ENCODE measurements at regions not wholly inside any gene's neighbourhood (a gene's known extent, or its start where the extent isn't known, plus 50 kb on each side); places are given as distances from the start of the nearest gene placed in this dataset.

DNA sequence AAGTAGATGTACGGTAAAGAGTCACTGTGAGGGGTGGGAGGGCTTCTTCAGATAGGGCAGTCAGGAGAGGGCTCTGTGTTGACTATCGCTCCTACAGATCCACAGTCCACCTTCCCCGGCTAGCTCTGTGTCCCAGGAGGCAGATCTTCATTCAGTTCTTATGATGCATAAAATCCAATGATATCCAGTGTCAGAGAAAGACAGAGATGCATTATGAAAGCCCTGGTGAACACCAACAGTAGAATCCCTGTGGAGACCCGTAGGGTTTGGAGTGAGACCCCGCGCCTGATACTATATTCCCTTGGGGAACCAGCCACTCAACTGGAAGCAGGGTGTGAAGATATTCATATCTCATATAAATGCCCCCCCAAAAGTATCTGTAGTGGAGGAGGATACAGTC, 119.8 kb upstream of the SLCO3A1 start:
- Histone ChIP-seq H3K27me3 (ENCODE audit: control insufficient read depth in 1 of 2, insufficient read depth in 2 of 2, low read length in 2 of 2) (peaks cover 0 to 15% of the 10 kb centered on the region in 2 experiments; a peak in 1 of 5 replicates), H2AFZ (ENCODE audit: low read length) (no peak overlapping the region), H3K9ac (ENCODE audit: insufficient read depth, low read depth, low read length) (no peak overlapping the region), H3K9me3 (ENCODE audit: low read length) (no peaks in the 10 kb centered on the region), H4K20me1 (ENCODE audit: insufficient read depth, low read length) (no peaks in the 10 kb centered on the region), H3K4me3 (replicated peaks in 1 of 3; ENCODE audit: insufficient read depth in 1 of 3, low read depth in 2 of 3, low read length in 3 of 3) (no peak overlapping the region), H3K79me2 (ENCODE audit: insufficient read depth, low read length) (no peaks in the 10 kb centered on the region), H3K36me3 (replicated peaks in 1 of 2; ENCODE audit: control insufficient read depth in 1 of 2, insufficient read depth in 2 of 2, low read length in 2 of 2) (no peaks in the 10 kb centered on the region), H3K4me1 (ENCODE audit: insufficient read depth, low read length) (no peaks in the 10 kb centered on the region), H3K4me2 (ENCODE audit: low read depth, low read length) (no peak overlapping the region), H3K27ac (ENCODE audit: extremely low read length, insufficient read depth, low read length) (no peak overlapping the region)
- ChIA-PET CTCF (ENCODE audit: low intra/inter-chr PET ratio, low total read pairs) (no interaction called here), POLR2A (no interaction called here)
- intact Hi-C loops (cut with micrococcal nuclease; ENCODE audit: unreplicated experiment) (no loop called here), in situ Hi-C loops (cut with HindIII; ENCODE audit: extremely low pct_ligation_motif_present, low pct_unique_long_range_greater_than_20kb) (no loop called here)
- FAIRE-seq = no peak
- no peak for DNase-seq (ENCODE audit: low spot score)
- ATAC-seq = no peak
- TF ChIP-seq MLLT10 (CRISPR knock-in tag; IDR thresholded peaks at IDR 0.05) (no peak), HIVEP1 (CRISPR knock-in tag; IDR thresholded peaks at IDR 0.05) (no peak), JARID2 (CRISPR knock-in tag; IDR thresholded peaks at IDR 0.05; ENCODE audit: insufficient replicate concordance) (no peak), JDP2 (CRISPR knock-in tag; IDR thresholded peaks at IDR 0.05; ENCODE audit: borderline replicate concordance) (no peak), SMARCC2 (IDR thresholded peaks at IDR 0.05) (no peak), ZBTB20 (CRISPR knock-in tag; IDR thresholded peaks at IDR 0.05; ENCODE audit: borderline replicate concordance, low read depth) (no peak), HOXD1 (CRISPR knock-in tag; IDR thresholded peaks at IDR 0.05) (no peak), MEIS2 (CRISPR knock-in tag; IDR thresholded peaks at IDR 0.05) (no peak)
- TF ChIP-seq, protein P1, sequence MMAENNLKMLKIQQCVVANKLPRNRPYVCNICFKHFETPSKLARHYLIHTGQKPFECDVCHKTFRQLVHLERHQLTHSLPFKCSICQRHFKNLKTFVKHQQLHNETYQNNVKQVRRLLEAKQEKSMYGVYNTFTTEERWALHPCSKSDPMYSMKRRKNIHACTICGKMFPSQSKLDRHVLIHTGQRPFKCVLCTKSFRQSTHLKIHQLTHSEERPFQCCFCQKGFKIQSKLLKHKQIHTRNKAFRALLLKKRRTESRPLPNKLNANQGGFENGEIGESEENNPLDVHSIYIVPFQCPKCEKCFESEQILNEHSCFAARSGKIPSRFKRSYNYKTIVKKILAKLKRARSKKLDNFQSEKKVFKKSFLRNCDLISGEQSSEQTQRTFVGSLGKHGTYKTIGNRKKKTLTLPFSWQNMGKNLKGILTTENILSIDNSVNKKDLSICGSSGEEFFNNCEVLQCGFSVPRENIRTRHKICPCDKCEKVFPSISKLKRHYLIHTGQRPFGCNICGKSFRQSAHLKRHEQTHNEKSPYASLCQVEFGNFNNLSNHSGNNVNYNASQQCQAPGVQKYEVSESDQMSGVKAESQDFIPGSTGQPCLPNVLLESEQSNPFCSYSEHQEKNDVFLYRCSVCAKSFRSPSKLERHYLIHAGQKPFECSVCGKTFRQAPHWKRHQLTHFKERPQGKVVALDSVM (CRISPR knock-in tag; IDR thresholded peaks at IDR 0.05) = no peak
- TF ChIP-seq, protein P2, sequence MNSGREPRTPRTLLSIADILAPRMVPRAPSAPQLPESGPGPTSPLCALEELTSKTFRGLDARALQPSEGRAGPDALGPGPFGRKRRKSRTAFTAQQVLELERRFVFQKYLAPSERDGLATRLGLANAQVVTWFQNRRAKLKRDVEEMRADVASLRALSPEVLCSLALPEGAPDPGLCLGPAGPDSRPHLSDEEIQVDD (CRISPR knock-in tag; IDR thresholded peaks at IDR 0.05; ENCODE audit: borderline replicate concordance) = no peak
- TF ChIP-seq, protein P3, sequence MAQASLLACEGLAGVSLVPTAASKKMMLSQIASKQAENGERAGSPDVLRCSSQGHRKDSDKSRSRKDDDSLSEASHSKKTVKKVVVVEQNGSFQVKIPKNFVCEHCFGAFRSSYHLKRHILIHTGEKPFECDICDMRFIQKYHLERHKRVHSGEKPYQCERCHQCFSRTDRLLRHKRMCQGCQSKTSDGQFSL (CRISPR knock-in tag; IDR thresholded peaks at IDR 0.05) = no peak
- no TSS peak for BruUV-seq (replicated peaks)
- 18% methylated on average over 6 of the region's 6 CpGs for WGBS (ENCODE audit: low lambda C conversion rate)

Data from HepG2 (cell line).